Stomach (tissue), 8 donors: ENCODE measurements at regions not wholly inside any gene's neighbourhood (a gene's known extent, or its start where the extent isn't known, plus 50 kb on each side); places are given as distances from the start of the nearest gene placed in this dataset.

Source experiments
- DNase-seq, 2 donors: peaks; one replicate each; pipeline versions ENCODE4 v3.0.0 to v3.0.0-alpha.2; 2013 to 2019
- H3K27ac ChIP-seq, 5 donors: fragments of 200-600 bp in 4 of 5; sonication (generic) in 4 of 5; one replicate each; pipeline ENCODE4 v1.5.1; 2013 to 2019; ENCODE audit warnings: mild to moderate bottlenecking in 1 of 5, moderate library complexity in 1 of 5
- H3K27me3 ChIP-seq, 3 donors: fragments of 200-600 bp; sonication (generic); one replicate each; pipeline ENCODE4 v1.5.1; 2017 to 2019; ENCODE audit warnings: mixed run types in 1 of 3
- H3K36me3 ChIP-seq, 4 donors: fragments of 200-600 bp; sonication (generic); 1 replicate in 3 of 4; 2 replicates in 1 of 4; pipeline ENCODE4 v1.5.1; 2016 to 2019
- H3K4me1 ChIP-seq, 4 donors: fragments of 200-600 bp; sonication (generic); one replicate each; pipeline ENCODE4 v1.5.1; 2016 to 2019
- H3K4me3 ChIP-seq, 4 donors: fragments of 200-600 bp; sonication (generic) in 3 of 4; one replicate each; pipeline ENCODE4 v1.5.1; 2016 to 2019; ENCODE audit warnings: mild to moderate bottlenecking in 1 of 4
- H3K9me3 ChIP-seq, 4 donors: fragments of 200-600 bp; sonication (generic); one replicate each; pipeline ENCODE4 v1.5.1; 2016 to 2019
- CTCF ChIP-seq, 7 experiments: fragments of 450-650 bp in 4 of 7; fragments of 200-600 bp in 3 of 7; sonication (generic) in 3 of 7; IDR thresholded peaks; one replicate each; pipeline ENCODE4 v1.5.1; 2016 to 2019; ENCODE audit warnings: antibody characterized with exemption in 7 of 7, control low read depth in 2 of 7, mild to moderate bottlenecking in 1 of 7
- EP300 ChIP-seq: sonication (generic); formaldehyde crosslinking; IDR thresholded peaks from one replicate; pipeline ENCODE4 v1.6.1; 2017; ENCODE audit warnings: antibody characterized with exemption
- POLR2A ChIP-seq, 4 donors: fragments of 450-650 bp; IDR thresholded peaks; one replicate each; pipeline ENCODE4 v1.6.1; 2016; ENCODE audit warnings: antibody characterized with exemption in 4 of 4, control low read depth in 2 of 4, mild to moderate bottlenecking in 1 of 4, moderate library complexity in 1 of 4
- POLR2AphosphoS5 ChIP-seq, 3 donors: sonication (generic); formaldehyde crosslinking; IDR thresholded peaks; one replicate each; pipeline ENCODE4 v1.6.1; 2016; ENCODE audit warnings: antibody characterized with exemption in 3 of 3
- WGBS, 5 donors: extraction: QIAGEN DNeasy Blood & Tissue Kit in 3 of 5; methylation state at CpG; one replicate each; pipeline versions ENCODE4 v1.1.5 to v1.1.7; 2013 to 2018; 5-methylcytosine and 5-hydroxymethylcytosine counted together
- intact Hi-C: fragments of 100-400 bp; cut with DNase I; formaldehyde crosslinking; loops from one replicate; pipeline ENCODE4 v1.15.1; 2023; ENCODE audit warnings: low total_unique reads
- donor health status: healthy with polysubstance abuse.
- donor health status: Bipolar disorder and iron deficiency.
- donor health status: healthy.

- no peaks in the 10 kb centered on the region for H3K36me3 ChIP-seq
- no peak for TF ChIP-seq EP300
- TF ChIP-seq POLR2AphosphoS5 (IDR thresholded peaks at IDR 0.05), result no peak
- no peak for TF ChIP-seq POLR2A (IDR thresholded peaks at IDR 0.05)
- no peak for TF ChIP-seq CTCF (IDR thresholded peaks at IDR 0.05)
- H3K9me3 ChIP-seq, result no peaks in the 10 kb centered on the region
- no peak for DNase-seq
- no peaks in the 10 kb centered on the region for H3K27me3 ChIP-seq
- intact Hi-C loops, result no loop called here
- H3K27ac ChIP-seq, result no peak overlapping the region
- H3K4me3 ChIP-seq, result no peak overlapping the region
- H3K4me1 ChIP-seq, result no peaks in the 10 kb centered on the region
- WGBS, 5 donors, result 74 to 93% (median 89%) methylated on average over 2 to 7 of the region's 7 CpGs
Measured at GRCh38 chrX:33817266-33817665, 314.8 kb downstream of the FAM47A start.

- intact Hi-C loops, result no loop called here
- no peaks in the 10 kb centered on the region for H3K36me3 ChIP-seq
- no peaks in the 10 kb centered on the region for H3K4me1 ChIP-seq
- H3K27ac ChIP-seq, result no peak overlapping the region
- peaks cover 0 to 12% (median 2%) of the 10 kb centered on the region in 4 donors for H3K9me3 ChIP-seq
- H3K27me3 ChIP-seq, result no peaks in the 10 kb centered on the region
- TF ChIP-seq CTCF (IDR thresholded peaks at IDR 0.05) (no peak), EP300 (no peak), POLR2AphosphoS5 (IDR thresholded peaks at IDR 0.05) (no peak), POLR2A (IDR thresholded peaks at IDR 0.05) (no peak)
- no peak overlapping the region for H3K4me3 ChIP-seq
- 54 to 80% (median 76%) methylated on average over 5 of the region's 5 CpGs for WGBS, 5 donors
- no peak for DNase-seq
Measured at GRCh38 chrX:33808636-33809035, 323.5 kb downstream of the FAM47A start.

GRCh38 chrX:33784548-33784947 is 347.6 kb downstream of the FAM47A start:
- no peak overlapping the region for H3K4me3 ChIP-seq
- TF ChIP-seq POLR2A (IDR thresholded peaks at IDR 0.05) (no peak), CTCF (IDR thresholded peaks at IDR 0.05) (no peak), EP300 (no peak), POLR2AphosphoS5 (IDR thresholded peaks at IDR 0.05) (no peak)

GRCh38 chrX:33741807-33742206 is 390.3 kb downstream of the FAM47A start:
- DNase-seq, result no peak
- TF ChIP-seq EP300 (no peak), POLR2AphosphoS5 (IDR thresholded peaks at IDR 0.05) (no peak)
- H3K4me1 ChIP-seq, result no peaks in the 10 kb centered on the region
- H3K9me3 ChIP-seq, result peaks cover 0 to 6% (median 0%) of the 10 kb centered on the region in 4 donors
- H3K36me3 ChIP-seq, result no peaks in the 10 kb centered on the region
- no peaks in the 10 kb centered on the region for H3K27me3 ChIP-seq
- 71 to 91% (median 82%) methylated on average over 10 to 11 of the region's 11 CpGs for WGBS, 5 donors
- no peak overlapping the region for H3K4me3 ChIP-seq
- no peak overlapping the region for H3K27ac ChIP-seq
- intact Hi-C loops, result no loop called here

More at GRCh38 chrX:33784548-33784947, 347.6 kb downstream of the FAM47A start:
- intact Hi-C loops, result no loop called here
- Histone ChIP-seq H3K4me1 (no peaks in the 10 kb centered on the region), H3K27ac (no peak overlapping the region), H3K9me3 (no peaks in the 10 kb centered on the region), H3K36me3 (no peaks in the 10 kb centered on the region), H3K27me3 (no peaks in the 10 kb centered on the region)
- DNase-seq, result no peak

GRCh38 chrX:33735182-33735581 is 396.9 kb downstream of the FAM47A start:
- Histone ChIP-seq H3K4me3 (no peak overlapping the region), H3K36me3 (no peaks in the 10 kb centered on the region), H3K9me3 (no peaks in the 10 kb centered on the region), H3K4me1 (no peaks in the 10 kb centered on the region), H3K27me3 (no peaks in the 10 kb centered on the region), H3K27ac (no peak overlapping the region)
- 61 to 71% (median 65%) methylated on average over 1 of the region's 1 CpG for WGBS, 5 donors
- no peak for DNase-seq
- TF ChIP-seq POLR2AphosphoS5 (IDR thresholded peaks at IDR 0.05) (no peak), EP300 (no peak), POLR2A (IDR thresholded peaks at IDR 0.05) (no peak), CTCF (IDR thresholded peaks at IDR 0.05) (no peak)
- intact Hi-C loops, result no loop called here
